Fibroblast of skin of abdomen (primary cell): ENCODE measurements at regions not wholly inside any gene's neighbourhood (a gene's known extent, or its start where the extent isn't known, plus 50 kb on each side); places are given as distances from the start of the nearest gene placed in this dataset.

Experiments used
- DNase-seq: peaks from one replicate; pipeline ENCODE4 v3.0.0-alpha.2; 2013

GRCh38 chr12:124225730-124226129, 69.2 kb upstream of the RFLNA start:
- no peak for DNase-seq

- DNase-seq, result no peak
These were observed 66.8 kb upstream of the RFLNA start for GRCh38 chr12:124227951-124228711.

- no peak for DNase-seq
These were observed 65.4 kb upstream of the RFLNA start for GRCh38 chr12:124229520-124229919.

- no peak for DNase-seq
These were observed 64.7 kb upstream of the RFLNA start for GRCh38 chr12:124230117-124230757.

- no peak for DNase-seq
These were observed 64.1 kb upstream of the RFLNA start for GRCh38 chr12:124230789-124231188.

- DNase-seq, result no peak
These were observed 62.8 kb upstream of the RFLNA start for GRCh38 chr12:124231980-124232653.

- peak; percentile 22 for DNase-seq
These were observed 62.3 kb upstream of the RFLNA start for GRCh38 chr12:124232654-124232987.

- peak; percentile 97 for DNase-seq
These were observed 61.7 kb upstream of the RFLNA start for GRCh38 chr12:124233041-124233796.

- no peak for DNase-seq
These were observed 60.9 kb upstream of the RFLNA start for GRCh38 chr12:124233846-124234640.

- peak; percentile 92 for DNase-seq
These were observed 58.3 kb upstream of the RFLNA start for GRCh38 chr12:124236625-124237031.

- no peak for DNase-seq
These were observed 56.0 kb upstream of the RFLNA start for GRCh38 chr12:124238886-124239285.

- no peak for DNase-seq
These were observed 54.4 kb upstream of the RFLNA start for GRCh38 chr12:124240493-124240892.

- DNase-seq, result no peak
These were observed 52.9 kb upstream of the RFLNA start for GRCh38 chr12:124241776-124242528.

GRCh38 chr12:124242529-124243065, 52.3 kb upstream of the RFLNA start:
- no peak for DNase-seq

- no peak for DNase-seq
These were observed 51.0 kb upstream of the RFLNA start for GRCh38 chr12:124243936-124244335.
